ENCODE measurements at regions not wholly inside any gene's neighbourhood (a gene's known extent, or its start where the extent isn't known, plus 50 kb on each side); places are given as distances from the start of the nearest gene placed in this dataset.

GRCh38 chr6:143621876-143622605 is 55.7 kb upstream of the PHACTR2 start:
- Histone ChIP-seq H3K4me1 (0 out of 2 replicates have a peak, but pooled peaks cover 6% of the 10 kb centered on the region), H3K9me3 (no peaks in the 10 kb centered on the region), H3K4me3 (ENCODE audit: low read depth, low read length) (no peak overlapping the region), H3K36me3 (ENCODE audit: control insufficient read depth, insufficient read depth, low read length) (no peaks in the 10 kb centered on the region), H3K27me3 (replicated peaks; ENCODE audit: control insufficient read depth, insufficient read depth, low read length) (no peaks in the 10 kb centered on the region)
- TF ChIP-seq CTCF (IDR thresholded peaks at IDR 0.05; ENCODE audit: insufficient read depth in 1 of 2, low read depth in 1 of 2, low read length in 1 of 2, severe bottlenecking in 1 of 2, unreplicated experiment in 1 of 2): no peak
- ChIA-PET CTCF (no interaction called here), POLR2A (no interaction called here)
- H3K9me3 Mint-ChIP-seq (ENCODE audit: unreplicated experiment): no peaks in the 10 kb centered on the region
- no peaks in the 10 kb centered on the region for H3K27me3 Mint-ChIP-seq (ENCODE audit: insufficient read depth, unreplicated experiment)
- intact Hi-C loops (cut with micrococcal nuclease; ENCODE audit: unreplicated experiment): no loop called here
- H3K27ac Mint-ChIP-seq (ENCODE audit: unreplicated experiment): no peak overlapping the region
- H3K4me3 Mint-ChIP-seq (ENCODE audit: unreplicated experiment): no peak overlapping the region
- no peak for DNase-seq
- peaks cover 4% of the 10 kb centered on the region for H3K36me3 Mint-ChIP-seq (ENCODE audit: insufficient read depth, unreplicated experiment)
- BruUV-seq (replicated peaks): no TSS peak
- peaks cover 7% of the 10 kb centered on the region for H3K4me1 Mint-ChIP-seq (ENCODE audit: low read depth, unreplicated experiment)

GRCh38 chr6:143621159-143621873 is 56.4 kb upstream of the PHACTR2 start:
- intact Hi-C loops (cut with micrococcal nuclease; ENCODE audit: unreplicated experiment): no loop called here
- no peak overlapping the region for H3K27ac Mint-ChIP-seq (ENCODE audit: unreplicated experiment)
- no TSS peak for BruUV-seq (replicated peaks)
- Histone ChIP-seq H3K4me1 (0 out of 2 replicates have a peak, but pooled peaks cover 6% of the 10 kb centered on the region), H3K9me3 (no peaks in the 10 kb centered on the region), H3K36me3 (ENCODE audit: control insufficient read depth, insufficient read depth, low read length) (0 out of 2 replicates have a peak, but pooled peaks cover 1% of the 10 kb centered on the region), H3K27me3 (replicated peaks; ENCODE audit: control insufficient read depth, insufficient read depth, low read length) (no peaks in the 10 kb centered on the region), H3K4me3 (ENCODE audit: low read depth, low read length) (no peak overlapping the region)
- peaks cover 4% of the 10 kb centered on the region for H3K36me3 Mint-ChIP-seq (ENCODE audit: insufficient read depth, unreplicated experiment)
- TF ChIP-seq CTCF (IDR thresholded peaks at IDR 0.05; ENCODE audit: insufficient read depth in 1 of 2, low read depth in 1 of 2, low read length in 1 of 2, severe bottlenecking in 1 of 2, unreplicated experiment in 1 of 2): no peak
- POLR2A ChIA-PET: no interaction called here
- H3K4me1 Mint-ChIP-seq (ENCODE audit: low read depth, unreplicated experiment): peaks cover 10% of the 10 kb centered on the region
- peak in 1 of 2 experiments; percentile 8 for DNase-seq
- no peaks in the 10 kb centered on the region for H3K9me3 Mint-ChIP-seq (ENCODE audit: unreplicated experiment)
- H3K27me3 Mint-ChIP-seq (ENCODE audit: insufficient read depth, unreplicated experiment): no peaks in the 10 kb centered on the region
- no peak overlapping the region for H3K4me3 Mint-ChIP-seq (ENCODE audit: unreplicated experiment)
- CTCF ChIA-PET: no interaction called here

GRCh38 chr6:143620447-143620846 is 57.3 kb upstream of the PHACTR2 start:
- BruUV-seq (replicated peaks): no TSS peak
- CTCF ChIA-PET: no interaction called here
- Mint-ChIP-seq H3K36me3 (ENCODE audit: insufficient read depth, unreplicated experiment) (peaks cover 4% of the 10 kb centered on the region), H3K4me3 (ENCODE audit: unreplicated experiment) (no peak overlapping the region), H3K27ac (ENCODE audit: unreplicated experiment) (no peak overlapping the region), H3K27me3 (ENCODE audit: insufficient read depth, unreplicated experiment) (no peaks in the 10 kb centered on the region), H3K9me3 (ENCODE audit: unreplicated experiment) (no peaks in the 10 kb centered on the region), H3K4me1 (ENCODE audit: low read depth, unreplicated experiment) (peaks cover 13% of the 10 kb centered on the region)
- no peak overlapping the region for H3K4me3 ChIP-seq (ENCODE audit: low read depth, low read length)
- 0 out of 2 replicates have a peak, but pooled peaks cover 6% of the 10 kb centered on the region for H3K4me1 ChIP-seq
- no peaks in the 10 kb centered on the region for H3K27me3 ChIP-seq (replicated peaks; ENCODE audit: control insufficient read depth, insufficient read depth, low read length)
- H3K36me3 ChIP-seq (ENCODE audit: control insufficient read depth, insufficient read depth, low read length): 0 out of 2 replicates have a peak, but pooled peaks cover 1% of the 10 kb centered on the region
- H3K9me3 ChIP-seq: no peaks in the 10 kb centered on the region
- no peak for DNase-seq
- POLR2A ChIA-PET: no interaction called here
- intact Hi-C loops (cut with micrococcal nuclease; ENCODE audit: unreplicated experiment): no loop called here
- no peak for TF ChIP-seq CTCF (IDR thresholded peaks at IDR 0.05; ENCODE audit: insufficient read depth in 1 of 2, low read depth in 1 of 2, low read length in 1 of 2, severe bottlenecking in 1 of 2, unreplicated experiment in 1 of 2)

All from Caco-2 (cell line).